Activated T-cell treated with anti-CD3 and anti-CD28 coated beads, Interleukin-2, amount 50 U/mL, for 24 hours (primary cell): ENCODE measurements at regions not wholly inside any gene's neighbourhood (a gene's known extent, or its start where the extent isn't known, plus 50 kb on each side); places are given as distances from the start of the nearest gene placed in this dataset.

ENCODE experiments used
- DNase-seq: peaks from one replicate; pipeline ENCODE4 v3.0.0-alpha.2; 2020
- H3K27ac Mint-ChIP-seq: 2 replicates; pipeline ENCODE4 v1.8.0; 2020; ENCODE audit warnings: mild to moderate bottlenecking, mixed read lengths
- H3K27me3 Mint-ChIP-seq: 2 replicates; pipeline ENCODE4 v1.8.0; 2020; ENCODE audit warnings: mixed read lengths
- H3K36me3 Mint-ChIP-seq: 2 replicates; pipeline ENCODE4 v1.8.0; 2020; ENCODE audit warnings: low read depth, mixed read lengths
- H3K4me1 Mint-ChIP-seq: 2 replicates; pipeline ENCODE4 v1.8.0; 2020; ENCODE audit warnings: low read depth, mixed read lengths
- H3K4me3 Mint-ChIP-seq: 2 replicates; pipeline ENCODE4 v1.8.0; 2020; ENCODE audit warnings: mild to moderate bottlenecking, moderate library complexity, mixed read lengths
- H3K9me3 Mint-ChIP-seq: 2 replicates; pipeline ENCODE4 v1.8.0; 2020; ENCODE audit warnings: mixed read lengths

- no peak for DNase-seq
- Mint-ChIP-seq H3K36me3 (peaks cover 20% of the 10 kb centered on the region), H3K4me3 (no peak overlapping the region), H3K27ac (peak overlapping the region; percentile 91), H3K27me3 (no peaks in the 10 kb centered on the region), H3K4me1 (peaks cover 15% of the 10 kb centered on the region), H3K9me3 (peaks cover 36% of the 10 kb centered on the region)
Observed at GRCh38 chr9:3578786-3579185, 53.0 kb upstream of the RFX3 start.

- peaks cover 19% of the 10 kb centered on the region for H3K36me3 Mint-ChIP-seq
- peaks cover 18% of the 10 kb centered on the region for H3K4me1 Mint-ChIP-seq
- no peaks in the 10 kb centered on the region for H3K27me3 Mint-ChIP-seq
- no peak for DNase-seq
- H3K9me3 Mint-ChIP-seq, result peaks cover 18% of the 10 kb centered on the region
- H3K4me3 Mint-ChIP-seq, result no peak overlapping the region
- H3K27ac Mint-ChIP-seq, result no peak overlapping the region
Observed at GRCh38 chr9:3576328-3576727, 50.5 kb upstream of the RFX3 start.

GRCh38 chr9:3575821-3576220 lies 50.0 kb upstream of the RFX3 start:
- peaks cover 18% of the 10 kb centered on the region for H3K4me1 Mint-ChIP-seq
- H3K9me3 Mint-ChIP-seq, result peaks cover 13% of the 10 kb centered on the region
- H3K4me3 Mint-ChIP-seq, result no peak overlapping the region
- no peaks in the 10 kb centered on the region for H3K27me3 Mint-ChIP-seq
- no peak for DNase-seq
- no peak overlapping the region for H3K27ac Mint-ChIP-seq
- H3K36me3 Mint-ChIP-seq, result peaks cover 14% of the 10 kb centered on the region
